8988T (cell line): ENCODE measurements at regions not wholly inside any gene's neighbourhood (a gene's known extent, or its start where the extent isn't known, plus 50 kb on each side); places are given as distances from the start of the nearest gene placed in this dataset.

Experiments used
- DNase-seq: peaks from one replicate; pipeline ENCODE4 v3.0.0; 2011

- DNase-seq: no peak
These were observed 55.7 kb upstream of the PRSS58 start for GRCh38 chr7:142313528-142313927.

DNA sequence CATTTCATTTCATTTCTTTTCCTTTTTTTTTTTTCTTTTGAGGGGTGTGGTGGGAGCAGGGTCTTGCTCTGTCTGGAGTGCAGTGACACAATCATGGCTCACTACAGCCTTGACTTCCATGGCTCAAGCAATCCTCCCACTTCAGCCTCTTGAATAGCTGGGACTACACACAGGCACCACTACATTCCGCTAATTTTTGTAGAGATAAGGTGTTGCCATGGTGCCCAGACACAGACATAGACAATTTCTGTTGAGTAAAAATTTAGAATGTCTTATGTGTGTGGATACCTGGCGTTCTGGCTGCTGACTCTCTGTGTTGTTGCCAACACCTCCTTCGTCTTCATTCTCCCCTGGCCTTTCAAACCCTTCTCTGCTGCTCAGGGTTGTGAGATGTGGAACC, 54.0 kb upstream of the PRSS58 start:
- DNase-seq: no peak

DNA sequence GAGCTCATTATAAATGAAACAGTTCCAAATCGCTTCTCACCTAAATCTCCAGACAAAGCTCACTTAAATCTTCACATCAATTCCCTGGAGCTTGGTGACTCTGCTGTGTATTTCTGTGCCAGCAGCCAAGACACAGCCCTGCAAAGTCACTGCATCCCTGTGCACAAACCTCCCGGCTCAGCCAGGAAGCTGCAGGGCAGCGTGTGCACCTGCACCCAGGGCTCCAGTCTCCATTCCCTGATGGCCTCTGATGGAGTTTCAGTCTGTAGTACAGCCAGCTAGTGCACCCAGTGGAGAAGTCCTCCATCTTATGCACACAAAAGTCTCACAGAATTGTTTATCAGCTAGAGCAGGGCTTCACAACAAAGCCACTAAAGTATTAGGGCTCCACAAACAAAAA, 51.1 kb upstream of the PRSS58 start:
- no peak for DNase-seq

- DNase-seq: no peak
These were observed 50.5 kb upstream of the PRSS58 start for GRCh38 chr7:142308326-142308725.
